SU-DHL-6 (cell line): ENCODE measurements at regions not wholly inside any gene's neighbourhood (a gene's known extent, or its start where the extent isn't known, plus 50 kb on each side); places are given as distances from the start of the nearest gene placed in this dataset.

Experiments
- H2AFZ ChIP-seq: fragments of 200-600 bp; sonication (generic); 2 replicates; pipeline ENCODE4 v1.6.1; 2014; ENCODE audit warnings: low read depth, mild to moderate bottlenecking, moderate library complexity, mixed read lengths, antibody characterized with exemption, low read length; ENCODE audit not compliant: severe bottlenecking
- H3F3A ChIP-seq: fragments of 200-600 bp; shearing (Covaris generic); 2 replicates; pipeline ENCODE4 v1.6.0; 2016; ENCODE audit warnings: antibody characterized with exemption, mild to moderate bottlenecking; ENCODE audit not compliant: insufficient read depth
- H3K27ac ChIP-seq: fragments of 200-600 bp; sonication (generic); 2 replicates; pipeline ENCODE4 v1.5.1; 2016; ENCODE audit warnings: low read depth, mild to moderate bottlenecking, low read length, moderate library complexity, mixed read lengths
- H3K27me3 ChIP-seq: fragments of 200-600 bp; sonication (generic), shearing (Covaris generic); 2 replicates; pipeline ENCODE4 v1.6.0; 2014; ENCODE audit warnings: mild to moderate bottlenecking, low read length
- H3K36me3 ChIP-seq: fragments of 200-600 bp; sonication (generic); 2 replicates; pipeline ENCODE4 v1.6.1; 2014; ENCODE audit warnings: mild to moderate bottlenecking, low read length, mixed read lengths
- H3K4me2 ChIP-seq: fragments of 300-600, 200-600 bp; shearing (Covaris generic), sonication (generic); 2 replicates; pipeline ENCODE4 v1.6.0; 2014; ENCODE audit warnings: low read length, low read depth, mild to moderate bottlenecking; ENCODE audit not compliant: poor library complexity, severe bottlenecking
- H3K4me3 ChIP-seq: fragments of 200-600 bp; sonication (generic); 2 replicates; pipeline ENCODE4 v1.5.1; 2014; ENCODE audit warnings: antibody characterized with exemption, low read length, mild to moderate bottlenecking, mixed read lengths; ENCODE audit not compliant: insufficient read depth, poor library complexity, severe bottlenecking
- H3K79me2 ChIP-seq: fragments of 200-600 bp; sonication (generic); 2 replicates; pipeline ENCODE4 v1.6.1; 2014; ENCODE audit warnings: mild to moderate bottlenecking, low read length, moderate library complexity; ENCODE audit not compliant: insufficient read depth
- H3K9ac ChIP-seq: fragments of 200-600 bp; sonication (generic); 2 replicates; pipeline ENCODE4 v1.7.0; 2014; ENCODE audit warnings: mild to moderate bottlenecking, low read length
- H3K9me2 ChIP-seq: fragments of 200-600 bp; sonication (generic); replicated peaks from 2 replicates; pipeline ENCODE4 v1.6.1; 2014; ENCODE audit warnings: low read length; ENCODE audit not compliant: insufficient read depth
- H3K9me3 ChIP-seq: fragments of 200-600 bp; sonication (generic); 2 replicates; pipeline ENCODE4 v1.6.1; 2014; ENCODE audit warnings: low read length, mixed read lengths; ENCODE audit not compliant: insufficient read depth
- H4K20me1 ChIP-seq: fragments of 200-600 bp; sonication (generic); 2 replicates; pipeline ENCODE4 v1.6.1; 2014; ENCODE audit warnings: low read depth, mild to moderate bottlenecking, antibody characterized with exemption, low read length, moderate library complexity, mixed read lengths
- CTCF ChIP-seq: fragments of 200-600 bp; sonication (generic); IDR thresholded peaks from one replicate; pipeline ENCODE4 v1.5.1; 2017; ENCODE audit warnings: antibody characterized with exemption, mild to moderate bottlenecking, low read length, moderate library complexity; ENCODE audit not compliant: insufficient read depth, poor library complexity, severe bottlenecking
- EZH2phosphoT487 ChIP-seq: fragments of 200-600 bp; sonication (generic), shearing (Covaris generic); conservative IDR thresholded peaks from 2 replicates; pipeline ENCODE4 v1.6.1; 2018; ENCODE audit warnings: mild to moderate bottlenecking, antibody characterized with exemption, low read length, moderate library complexity, mixed read lengths

- Histone ChIP-seq H3K36me3 (no peaks in the 10 kb centered on the region), H3K9me2 (no peaks in the 10 kb centered on the region), H3K4me3 (no peak overlapping the region), H3K9me3 (no peaks in the 10 kb centered on the region), H3F3A (no peaks in the 10 kb centered on the region), H3K79me2 (no peaks in the 10 kb centered on the region), H2AFZ (no peak overlapping the region), H3K27ac (no peak overlapping the region), H4K20me1 (no peaks in the 10 kb centered on the region), H3K27me3 (no peaks in the 10 kb centered on the region), H3K4me2 (no peak overlapping the region), H3K9ac (no peak overlapping the region)
- TF ChIP-seq CTCF (no peak), EZH2phosphoT487 (no peak)
Measured at GRCh38 chr4:164287173-164287572, 466.8 kb upstream of the SMIM31 start.

DNA sequence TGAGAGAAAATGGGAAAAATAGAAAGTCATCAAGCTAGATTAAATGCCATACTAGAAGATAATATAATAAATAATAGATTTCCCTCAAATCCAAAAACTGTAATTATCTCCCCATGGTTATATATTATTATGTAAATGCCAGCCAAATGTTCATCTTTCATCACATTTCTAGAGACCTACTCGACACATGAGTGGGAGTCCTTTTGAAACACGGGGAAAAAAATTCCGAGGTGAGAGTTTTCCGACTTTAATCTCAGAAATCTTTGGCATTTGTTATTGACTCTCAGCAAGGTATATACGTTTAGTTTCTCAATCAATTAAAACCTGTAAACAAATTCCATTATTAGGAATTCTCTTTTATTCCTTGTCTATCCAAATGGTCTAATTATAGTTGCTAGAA is 465.4 kb upstream of the SMIM31 start:
- Histone ChIP-seq H4K20me1 (no peaks in the 10 kb centered on the region), H3K79me2 (no peaks in the 10 kb centered on the region), H2AFZ (no peak overlapping the region), H3K9me3 (no peaks in the 10 kb centered on the region), H3K27me3 (no peaks in the 10 kb centered on the region), H3K4me3 (no peak overlapping the region), H3K9ac (no peak overlapping the region), H3K4me2 (no peak overlapping the region), H3K9me2 (no peaks in the 10 kb centered on the region), H3F3A (no peaks in the 10 kb centered on the region), H3K36me3 (no peaks in the 10 kb centered on the region), H3K27ac (no peak overlapping the region)
- TF ChIP-seq CTCF (no peak), EZH2phosphoT487 (no peak)

DNA sequence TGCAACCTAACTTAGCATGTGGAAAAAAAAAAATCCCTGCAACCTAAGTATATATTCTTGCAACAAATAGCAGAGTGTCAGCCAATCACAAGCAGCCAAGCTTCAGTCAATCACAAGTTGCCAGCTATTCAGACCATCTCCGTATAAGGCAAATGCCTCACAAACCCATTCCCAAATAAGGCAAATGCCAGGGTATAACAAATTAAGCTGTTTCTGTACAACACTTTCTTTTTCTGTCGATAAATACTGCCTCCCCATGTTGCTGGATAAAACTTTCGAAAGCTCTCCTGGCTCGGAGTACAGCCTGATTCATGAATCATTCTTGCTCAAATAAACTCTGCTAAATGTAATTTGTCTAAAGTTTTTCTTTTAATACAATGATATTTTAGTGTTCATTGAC is 460.7 kb upstream of the SMIM31 start:
- Histone ChIP-seq H3K9me3 (no peaks in the 10 kb centered on the region), H3K79me2 (no peaks in the 10 kb centered on the region), H3K27ac (no peak overlapping the region), H2AFZ (no peak overlapping the region), H3F3A (no peaks in the 10 kb centered on the region), H3K27me3 (no peaks in the 10 kb centered on the region), H3K9ac (no peak overlapping the region), H3K9me2 (no peaks in the 10 kb centered on the region), H3K4me3 (no peak overlapping the region), H3K36me3 (no peaks in the 10 kb centered on the region), H3K4me2 (no peak overlapping the region), H4K20me1 (no peaks in the 10 kb centered on the region)
- TF ChIP-seq CTCF (no peak), EZH2phosphoT487 (no peak)

DNA sequence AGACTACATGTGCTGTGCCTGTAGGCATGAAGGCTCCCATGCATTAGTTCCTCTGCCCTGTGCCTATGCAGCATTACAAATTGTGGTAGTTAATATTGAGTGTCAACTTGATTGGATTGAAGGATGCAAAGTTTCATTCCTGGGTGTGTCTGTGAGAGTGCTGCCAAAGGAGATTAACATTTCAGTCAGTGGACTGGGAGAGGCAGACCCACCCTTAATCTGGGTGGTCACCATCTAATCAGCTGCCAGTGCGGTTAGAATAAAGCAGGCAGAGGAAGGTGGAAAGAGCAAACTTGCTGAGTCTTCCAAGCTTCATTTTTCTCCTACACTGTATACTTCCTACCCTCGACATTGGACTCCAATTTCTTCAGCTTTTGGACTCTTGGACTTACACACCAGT is 460.2 kb upstream of the SMIM31 start:
- H3K9ac ChIP-seq = no peak overlapping the region
- no peaks in the 10 kb centered on the region for H3K9me2 ChIP-seq

More for the DNA sequence above, 460.2 kb upstream of the SMIM31 start:
- H3K4me3 ChIP-seq = no peak overlapping the region
- no peak overlapping the region for H2AFZ ChIP-seq
- no peaks in the 10 kb centered on the region for H3K36me3 ChIP-seq
- no peaks in the 10 kb centered on the region for H3K27me3 ChIP-seq
- H3K79me2 ChIP-seq = no peaks in the 10 kb centered on the region
- no peak overlapping the region for H3K27ac ChIP-seq
- no peaks in the 10 kb centered on the region for H4K20me1 ChIP-seq
- H3K9me3 ChIP-seq = no peaks in the 10 kb centered on the region
- no peak for TF ChIP-seq EZH2phosphoT487
- no peak for TF ChIP-seq CTCF
- H3F3A ChIP-seq = no peaks in the 10 kb centered on the region
- no peak overlapping the region for H3K4me2 ChIP-seq
